Thoracic aorta (tissue), 2 donors: ENCODE measurements at regions not wholly inside any gene's neighbourhood (a gene's known extent, or its start where the extent isn't known, plus 50 kb on each side); places are given as distances from the start of the nearest gene placed in this dataset.

Experiments
- ATAC-seq: fragments of 150-250 bp; one replicate; pipeline ENCODE4 v1.8.0; 2017; ENCODE audit warnings: low read depth; ENCODE audit not compliant: insufficient number of reproducible peaks, low FRiP score
- DNase-seq: peaks from one replicate; pipeline ENCODE4 v3.0.0-alpha.2; 2020; ENCODE audit warnings: low spot score
- H3K27ac ChIP-seq, 2 donors: fragments of 200-600 bp; sonication (generic); 1 replicate in 1 of 2; 2 replicates in 1 of 2; pipeline ENCODE4 v1.5.1; 2016; ENCODE audit warnings: mild to moderate bottlenecking in 2 of 2, moderate library complexity in 2 of 2
- H3K27me3 ChIP-seq: fragments of 200-600 bp; sonication (generic); replicated peaks from 2 replicates; pipeline ENCODE4 v1.6.0; 2016; ENCODE audit warnings: mild to moderate bottlenecking; ENCODE audit not compliant: insufficient read depth
- H3K36me3 ChIP-seq: fragments of 200-600 bp; sonication (generic); one replicate; pipeline ENCODE4 v1.5.1; 2016
- H3K4me1 ChIP-seq, 2 donors: fragments of 200-600 bp; sonication (generic); 1 replicate in 1 of 2; 2 replicates in 1 of 2; pipeline versions ENCODE4 v1.5.1 to v1.6.0; 2016; ENCODE audit warnings: low read depth in 2 of 2, mild to moderate bottlenecking in 1 of 2; ENCODE audit not compliant: control insufficient read depth in 1 of 2
- H3K4me3 ChIP-seq: fragments of 200-600 bp; sonication (generic); 2 replicates; pipeline ENCODE4 v1.5.1; 2016; ENCODE audit warnings: mild to moderate bottlenecking
- H3K9me3 ChIP-seq: fragments of 200-600 bp; sonication (generic); 2 replicates; pipeline ENCODE4 v1.5.1; 2016
- CTCF ChIP-seq: fragments of 200-600 bp; sonication (generic); IDR thresholded peaks from one replicate; pipeline ENCODE4 v1.5.1; 2019; ENCODE audit warnings: antibody characterized with exemption

GRCh38 chr5:126271141-126271540, 152.1 kb upstream of the GRAMD2B start:
- no peak overlapping the region for H3K27ac ChIP-seq

DNA sequence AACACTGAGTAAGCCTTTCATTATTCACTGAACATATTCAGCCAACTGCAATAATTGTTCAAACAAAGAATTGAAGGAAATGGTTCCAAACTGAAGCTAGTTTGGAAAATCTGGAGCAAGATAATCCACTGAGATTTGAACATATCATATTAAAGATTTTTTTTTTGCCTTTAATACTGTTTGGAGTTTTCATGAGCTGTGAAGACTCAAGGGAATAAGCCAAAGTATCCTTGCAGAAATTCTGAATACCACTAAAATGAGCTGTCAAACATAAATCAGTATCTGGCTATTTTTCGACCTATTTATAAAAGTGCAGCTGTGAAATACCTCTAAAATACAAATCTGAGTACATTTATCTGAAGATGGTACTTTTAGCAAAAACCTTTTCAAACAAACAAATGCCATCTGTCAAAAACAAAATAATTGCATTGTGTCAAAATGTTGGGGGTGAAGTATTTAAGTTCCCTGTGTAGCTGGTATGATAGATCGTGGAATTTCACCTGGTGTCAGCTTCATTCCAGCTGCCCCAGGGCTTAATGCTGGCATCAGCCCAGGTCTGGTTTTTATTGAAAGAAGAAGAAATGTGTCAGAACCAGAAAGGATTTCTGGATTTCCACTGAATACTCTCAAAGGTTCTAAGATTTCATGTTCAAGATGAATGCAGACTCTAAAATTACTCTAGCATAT, 149.0 kb upstream of the GRAMD2B start:
- no peaks in the 10 kb centered on the region for H3K36me3 ChIP-seq
- H3K4me1 ChIP-seq: no peaks in the 10 kb centered on the region
- H3K4me3 ChIP-seq: no peak overlapping the region
- DNase-seq (no peak), ATAC-seq (no peak)
- no peak overlapping the region for H3K27ac ChIP-seq
- no peak for TF ChIP-seq CTCF
- H3K9me3 ChIP-seq: no peaks in the 10 kb centered on the region
- H3K27me3 ChIP-seq: no peaks in the 10 kb centered on the region

More at GRCh38 chr5:126271141-126271540, 152.1 kb upstream of the GRAMD2B start:
- H3K27me3 ChIP-seq: no peaks in the 10 kb centered on the region
- ATAC-seq (no peak), DNase-seq (no peak)
- no peak overlapping the region for H3K4me3 ChIP-seq
- H3K9me3 ChIP-seq: no peaks in the 10 kb centered on the region
- H3K36me3 ChIP-seq: no peaks in the 10 kb centered on the region
- no peaks in the 10 kb centered on the region for H3K4me1 ChIP-seq
- no peak for TF ChIP-seq CTCF

DNA sequence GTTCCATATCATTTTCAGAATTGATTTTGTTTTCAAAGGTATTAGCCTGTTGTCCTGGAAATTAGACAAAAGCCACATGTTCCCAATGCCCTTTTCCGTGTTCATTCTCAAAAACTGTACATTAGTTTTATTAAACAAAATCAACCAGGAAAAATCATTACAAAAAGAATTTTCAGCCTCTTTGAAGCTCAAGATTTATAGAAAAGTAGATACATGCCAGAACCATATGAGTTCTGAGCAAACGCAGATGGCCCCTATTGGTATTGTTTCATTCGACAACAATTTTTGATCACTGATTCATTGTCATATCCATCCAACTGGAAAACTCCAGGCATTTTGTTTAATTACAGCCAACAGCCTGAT, 148.5 kb upstream of the GRAMD2B start:
- no peak for DNase-seq
- H3K27me3 ChIP-seq: no peaks in the 10 kb centered on the region
- H3K27ac ChIP-seq: no peak overlapping the region
- no peaks in the 10 kb centered on the region for H3K9me3 ChIP-seq
- no peaks in the 10 kb centered on the region for H3K4me1 ChIP-seq
- no peak overlapping the region for H3K4me3 ChIP-seq
- no peaks in the 10 kb centered on the region for H3K36me3 ChIP-seq
- no peak for TF ChIP-seq CTCF
- ATAC-seq: no peak

DNA sequence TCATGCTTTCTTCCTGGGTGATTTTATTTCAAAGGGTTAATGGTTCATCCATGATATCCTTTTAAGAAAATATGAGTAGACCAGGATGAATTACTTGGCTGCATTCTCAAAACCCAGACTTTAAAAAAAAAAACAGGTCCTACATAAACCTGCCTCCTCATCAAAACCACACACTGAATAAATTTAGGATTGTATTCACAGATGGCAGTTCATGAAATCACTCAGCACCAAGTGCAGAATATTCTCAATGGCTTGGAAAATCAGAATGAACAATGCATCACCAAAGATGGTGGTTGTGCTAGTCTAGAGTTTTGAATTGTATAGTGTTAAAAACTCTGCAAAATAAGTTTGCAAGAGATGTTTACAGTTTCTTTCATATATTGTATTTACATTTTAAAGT, 145.4 kb upstream of the GRAMD2B start:
- Histone ChIP-seq H3K9me3 (no peaks in the 10 kb centered on the region), H3K4me1 (no peaks in the 10 kb centered on the region), H3K27ac (no peak overlapping the region), H3K36me3 (no peaks in the 10 kb centered on the region), H3K4me3 (no peak overlapping the region), H3K27me3 (no peaks in the 10 kb centered on the region)
- DNase-seq: no peak
- TF ChIP-seq CTCF: no peak
- ATAC-seq: no peak

- H3K4me1 ChIP-seq: no peaks in the 10 kb centered on the region
- H3K9me3 ChIP-seq: no peaks in the 10 kb centered on the region
- H3K27ac ChIP-seq: no peak overlapping the region
- TF ChIP-seq CTCF: no peak
- no peak for ATAC-seq
- H3K27me3 ChIP-seq: no peaks in the 10 kb centered on the region
- no peak overlapping the region for H3K4me3 ChIP-seq
- no peaks in the 10 kb centered on the region for H3K36me3 ChIP-seq
- no peak for DNase-seq
Measured at GRCh38 chr5:126280343-126280742, 142.9 kb upstream of the GRAMD2B start.
